Right kidney (tissue), 1 donor: ENCODE measurements at regions not wholly inside any gene's neighbourhood (a gene's known extent, or its start where the extent isn't known, plus 50 kb on each side); places are given as distances from the start of the nearest gene placed in this dataset.

Experiments used
- DNase-seq: peaks from one replicate; pipeline ENCODE4 v3.0.0-alpha.2; 2016

- DNase-seq = no peak
Measured at GRCh38 chr14:49464885-49465284, 121.3 kb downstream of the RPS29 start.

GRCh38 chr14:49463146-49463545, 123.0 kb downstream of the RPS29 start:
- DNase-seq = no peak

- peak; percentile 6 for DNase-seq
Measured at GRCh38 chr14:49461529-49462401, 124.4 kb downstream of the RPS29 start.

GRCh38 chr14:49460662-49461061, 125.5 kb downstream of the RPS29 start:
- no peak for DNase-seq

GRCh38 chr14:49456589-49456988, 129.6 kb downstream of the RPS29 start:
- no peak for DNase-seq

GRCh38 chr14:49451938-49452337, 134.2 kb downstream of the RPS29 start:
- DNase-seq = no peak

- DNase-seq = no peak
Measured at GRCh38 chr14:49449749-49450148, 136.4 kb downstream of the RPS29 start.

- DNase-seq = no peak
Measured at GRCh38 chr14:49447540-49448107, 138.6 kb downstream of the RPS29 start.

GRCh38 chr14:49446801-49447200, 139.4 kb downstream of the RPS29 start:
- DNase-seq = no peak

- no peak for DNase-seq
Measured at GRCh38 chr14:49438256-49438770, 147.9 kb downstream of the RPS29 start.

- no peak for DNase-seq
Measured at GRCh38 chr14:49428076-49428475, 158.1 kb downstream of the RPS29 start.

GRCh38 chr14:49427117-49427516, 159.1 kb downstream of the RPS29 start:
- no peak for DNase-seq

- DNase-seq = no peak
Measured at GRCh38 chr14:49425921-49426320, 160.3 kb downstream of the RPS29 start.

GRCh38 chr14:49424436-49425331, 161.5 kb downstream of the RPS29 start:
- no peak for DNase-seq

GRCh38 chr14:49420201-49420600, 166.0 kb downstream of the RPS29 start:
- DNase-seq = no peak

GRCh38 chr14:49418789-49419188, 167.4 kb downstream of the RPS29 start:
- no peak for DNase-seq

- DNase-seq = no peak
Measured at GRCh38 chr14:49417790-49418189, 168.4 kb downstream of the RPS29 start.

GRCh38 chr14:49408187-49408933, 177.8 kb downstream of the RPS29 start:
- DNase-seq = no peak

- no peak for DNase-seq
Measured at GRCh38 chr14:49405291-49405690, 180.9 kb downstream of the RPS29 start.

GRCh38 chr14:49401373-49401772, 184.8 kb downstream of the RPS29 start:
- no peak for DNase-seq

GRCh38 chr14:49396801-49397200, 189.4 kb downstream of the RPS29 start:
- no peak for DNase-seq

GRCh38 chr14:49381778-49382177, 204.4 kb downstream of the RPS29 start:
- DNase-seq = no peak
